GM19452 (cell line): ENCODE measurements at regions not wholly inside any gene's neighbourhood (a gene's known extent, or its start where the extent isn't known, plus 50 kb on each side); places are given as distances from the start of the nearest gene placed in this dataset.
"Not testable (repeated sequence)": the region's sequence is repeated elsewhere in the genome, so short reads cannot be mapped to it uniquely, and the experiment has no call there.

Source experiments
- ATAC-seq: cut with Tn5 transposase; IDR thresholded peaks from one replicate; pipeline ENCODE4 v1.9.1; 2021; ENCODE audit not compliant: unreplicated experiment

- no peak for ATAC-seq
These were observed 116.2 kb downstream of the RND3 start for GRCh38 chr2:150371044-150371818.

- no peak for ATAC-seq
These were observed 116.9 kb downstream of the RND3 start for GRCh38 chr2:150370561-150370960.

DNA sequence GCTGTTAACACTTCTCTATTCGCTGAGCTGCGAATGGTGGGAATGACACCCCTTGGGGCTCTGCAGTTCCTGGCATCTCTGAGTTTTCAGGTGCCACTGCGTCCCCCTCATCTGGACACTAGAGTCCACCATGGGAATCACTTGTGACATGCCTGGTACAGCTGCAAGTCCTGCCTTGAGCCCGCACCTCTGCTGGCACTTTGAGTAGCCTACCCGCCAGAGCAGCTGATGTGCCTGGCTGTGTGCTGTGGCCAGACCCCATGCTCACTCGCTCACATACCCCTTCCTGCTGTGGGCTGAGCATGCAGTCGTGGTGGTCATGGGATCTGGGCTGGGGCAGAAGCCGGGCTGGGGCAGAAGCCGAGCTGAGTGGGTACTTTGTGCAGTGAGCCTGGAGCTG lies 117.6 kb downstream of the RND3 start:
- ATAC-seq = no peak

DNA sequence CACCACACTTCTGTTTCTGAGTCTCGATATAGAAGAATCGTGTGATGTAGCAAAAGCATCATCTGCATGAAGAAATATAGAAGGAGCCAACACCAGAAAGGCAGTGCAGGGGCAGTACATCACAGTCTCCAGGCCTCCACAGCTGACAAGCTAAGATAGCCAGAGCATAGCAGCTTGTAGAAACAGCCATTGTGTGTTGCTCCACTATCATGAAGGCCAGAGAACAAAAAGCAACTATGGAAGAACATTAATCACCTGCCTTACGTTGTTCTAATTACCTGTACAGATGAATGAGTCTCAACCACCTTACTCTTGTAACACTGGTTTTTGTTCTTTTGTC lies 129.0 kb downstream of the RND3 start:
- ATAC-seq = no peak

DNA sequence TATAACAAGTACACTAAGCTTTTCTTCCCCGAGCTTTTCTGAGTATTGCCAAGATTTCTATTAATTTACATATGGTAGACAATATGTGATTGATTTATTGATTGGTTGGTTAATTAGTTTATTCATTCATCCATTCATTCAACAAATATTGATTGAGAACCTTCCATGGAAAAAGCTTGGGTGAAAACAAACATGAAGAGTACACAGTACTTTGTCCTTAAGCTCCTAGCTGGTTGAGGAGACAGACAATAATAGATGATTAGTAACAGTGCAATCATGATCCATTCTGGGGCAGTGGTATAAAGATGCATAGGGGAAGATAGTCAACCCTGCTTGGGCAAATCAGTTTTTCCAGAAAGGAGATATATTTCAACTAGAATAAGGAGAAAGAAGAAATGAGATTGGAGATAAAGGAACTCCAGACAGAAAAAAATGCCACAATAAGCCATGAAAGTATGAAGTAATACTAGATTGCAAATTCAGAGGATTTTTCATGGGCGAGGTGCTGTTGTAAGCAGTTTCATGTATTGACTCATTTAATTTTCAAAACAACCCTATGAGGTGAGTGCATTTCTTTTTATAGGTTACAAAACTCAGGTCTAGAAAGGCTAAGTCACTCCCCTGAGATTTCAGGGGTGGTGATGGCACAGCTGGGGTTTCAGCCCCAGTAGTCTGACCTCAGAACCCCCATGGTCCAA lies 129.5 kb downstream of the RND3 start:
- peak; percentile 79 for ATAC-seq

- ATAC-seq = no peak
These were observed 132.0 kb downstream of the RND3 start for GRCh38 chr2:150355440-150355839.

DNA sequence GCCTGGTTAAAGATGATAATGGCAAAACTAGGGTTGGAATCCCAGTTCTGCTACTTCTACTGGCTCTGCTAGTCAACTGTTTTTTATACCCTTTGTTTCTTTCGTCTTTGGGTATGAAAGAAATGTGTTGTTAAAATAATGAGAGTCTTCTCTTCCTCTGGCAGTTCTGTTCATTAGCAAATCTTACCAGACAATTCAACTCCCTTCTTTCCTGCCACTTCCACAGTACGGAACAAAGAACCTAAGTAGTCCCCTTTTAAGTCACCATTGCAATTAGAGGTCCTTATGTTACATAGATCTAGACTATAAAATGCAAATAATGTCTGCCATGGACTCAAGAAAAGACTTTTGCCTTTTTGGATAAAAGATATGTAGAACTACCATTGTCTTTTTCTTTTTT lies 134.1 kb downstream of the RND3 start:
- ATAC-seq = no peak

GRCh38 chr2:150351922-150352321 lies 135.5 kb downstream of the RND3 start:
- ATAC-seq = no peak

- no peak for ATAC-seq
These were observed 137.0 kb downstream of the RND3 start for GRCh38 chr2:150350500-150350899.

GRCh38 chr2:150346806-150347205 lies 140.7 kb downstream of the RND3 start:
- ATAC-seq = no peak

DNA sequence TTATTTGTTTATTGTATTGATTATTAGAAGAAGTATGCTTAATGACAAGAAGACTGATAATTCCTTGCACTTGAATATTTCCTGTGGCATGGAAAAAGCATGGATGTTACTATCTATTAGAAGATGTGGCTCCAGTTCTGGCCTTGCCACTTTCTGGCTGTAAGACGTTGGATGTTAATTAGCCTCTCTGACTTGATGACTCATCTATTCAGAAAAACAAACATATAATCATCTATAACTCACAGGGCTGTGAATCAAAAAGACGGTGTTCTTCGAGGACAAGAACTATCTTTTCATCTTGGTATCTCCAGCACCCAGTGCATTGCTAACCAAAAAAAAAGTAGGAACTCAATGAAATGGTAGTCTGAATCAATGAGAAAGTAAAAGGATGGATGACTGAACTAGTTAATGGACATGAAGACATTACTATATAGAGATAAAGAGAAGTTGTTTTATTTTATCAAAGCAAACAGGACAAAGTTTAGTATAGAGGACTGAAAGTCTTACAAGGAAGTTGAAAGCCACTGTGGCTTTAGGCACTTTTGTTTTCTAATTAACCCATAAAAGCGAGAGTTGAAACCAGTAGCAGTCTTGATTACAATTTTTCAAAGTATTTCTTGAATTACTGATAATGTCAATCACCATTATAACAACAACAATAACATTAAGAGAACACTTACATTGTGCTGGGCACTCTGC lies 145.3 kb downstream of the RND3 start:
- ATAC-seq = no peak

GRCh38 chr2:150339951-150340350 lies 147.5 kb downstream of the RND3 start:
- no peak for ATAC-seq

DNA sequence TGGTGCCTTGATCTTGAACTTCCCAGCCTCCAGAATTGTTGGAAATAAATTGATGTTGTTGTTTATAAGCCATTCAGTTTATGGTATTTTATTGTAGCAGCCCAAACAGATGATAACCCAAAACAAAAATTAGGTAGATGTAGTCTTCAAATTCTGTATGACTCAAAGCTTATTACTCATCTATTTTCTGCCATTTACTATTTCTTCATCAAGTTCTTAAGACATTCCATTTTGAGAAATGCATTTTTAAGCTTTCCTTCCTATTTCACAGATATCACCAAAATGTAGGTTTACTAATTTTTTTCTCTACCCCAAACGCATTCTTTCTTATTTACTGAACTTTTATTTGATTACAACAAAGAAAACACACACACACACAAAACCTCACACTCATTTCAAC lies 148.2 kb downstream of the RND3 start:
- no peak for ATAC-seq

- ATAC-seq = no peak
These were observed 151.9 kb downstream of the RND3 start for GRCh38 chr2:150335596-150335995.

DNA sequence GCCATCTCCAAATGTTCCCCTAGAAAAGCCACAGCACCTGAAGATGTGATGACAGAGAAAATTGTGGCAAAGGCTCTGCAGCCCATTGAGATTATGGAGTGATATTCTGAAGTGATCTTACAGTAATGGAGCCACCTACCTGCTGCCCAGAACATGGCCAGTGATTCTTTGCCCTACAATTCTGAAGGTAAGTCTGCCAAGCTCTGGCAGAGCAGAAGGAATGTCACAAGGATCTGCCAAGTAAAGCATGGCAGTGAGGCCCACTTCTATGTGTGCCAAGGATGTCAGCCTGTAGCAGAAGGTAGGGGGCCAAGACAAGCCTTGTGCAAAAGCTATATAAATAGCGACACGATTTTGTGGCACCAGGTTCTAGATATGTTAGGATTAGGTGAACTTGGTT lies 155.1 kb downstream of the RND3 start:
- ATAC-seq = no peak

DNA sequence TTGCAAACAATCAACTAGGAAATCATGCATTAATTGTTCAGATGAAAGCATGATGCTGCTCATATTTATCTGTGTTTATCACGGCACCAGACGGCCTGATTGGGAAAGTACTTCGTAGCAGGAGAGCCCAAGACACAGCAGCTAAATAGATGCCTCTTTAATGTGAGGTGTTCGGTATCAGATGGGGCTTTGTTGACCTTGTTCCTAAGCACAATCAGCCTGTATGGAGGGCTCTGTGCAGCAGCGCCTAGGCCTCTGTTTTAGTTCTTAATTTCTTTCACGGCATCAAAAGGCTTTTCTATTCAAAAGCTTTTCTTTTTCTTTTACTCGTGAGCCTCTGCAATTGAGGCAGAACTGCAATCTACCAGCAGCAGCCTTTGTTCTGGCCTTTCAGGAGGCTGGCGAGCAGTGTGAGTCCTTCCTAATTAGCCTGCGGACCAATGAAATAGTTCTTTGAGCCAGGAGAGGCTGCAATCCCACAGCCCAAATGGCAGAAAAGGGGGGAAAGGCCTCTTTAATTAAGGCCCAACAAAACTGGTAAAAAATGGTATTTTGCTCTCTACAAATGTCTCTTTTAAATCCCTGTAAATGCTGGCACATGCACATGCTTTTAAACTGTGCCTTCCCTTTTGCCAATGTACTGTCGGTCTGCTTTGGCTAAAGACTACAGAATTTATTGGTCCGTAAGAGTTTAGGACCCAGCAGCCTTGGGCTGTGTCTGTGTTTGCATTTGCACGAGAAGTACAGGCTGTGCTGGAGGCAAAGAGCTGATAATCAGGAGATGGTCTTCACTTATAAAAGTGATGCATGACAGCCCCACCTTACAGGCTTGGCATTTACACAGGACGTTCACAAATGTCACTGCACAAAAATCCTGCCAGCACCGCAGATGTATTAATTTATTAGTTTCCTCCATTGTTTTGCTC lies 159.6 kb downstream of the RND3 start:
- no peak for ATAC-seq

GRCh38 chr2:150325656-150326314 lies 161.7 kb downstream of the RND3 start:
- ATAC-seq = no peak

GRCh38 chr2:150323071-150323470 lies 164.4 kb downstream of the RND3 start:
- ATAC-seq = not testable (repeated sequence)

- no peak for ATAC-seq
These were observed 166.9 kb downstream of the RND3 start for GRCh38 chr2:150320608-150321007.
